ENCODE measurements at regions not wholly inside any gene's neighbourhood (a gene's known extent, or its start where the extent isn't known, plus 50 kb on each side); places are given as distances from the start of the nearest gene placed in this dataset.

- H3K4me3 ChIP-seq (ENCODE audit: low read depth, low read length) = no peak overlapping the region
- TF ChIP-seq, protein P1, sequence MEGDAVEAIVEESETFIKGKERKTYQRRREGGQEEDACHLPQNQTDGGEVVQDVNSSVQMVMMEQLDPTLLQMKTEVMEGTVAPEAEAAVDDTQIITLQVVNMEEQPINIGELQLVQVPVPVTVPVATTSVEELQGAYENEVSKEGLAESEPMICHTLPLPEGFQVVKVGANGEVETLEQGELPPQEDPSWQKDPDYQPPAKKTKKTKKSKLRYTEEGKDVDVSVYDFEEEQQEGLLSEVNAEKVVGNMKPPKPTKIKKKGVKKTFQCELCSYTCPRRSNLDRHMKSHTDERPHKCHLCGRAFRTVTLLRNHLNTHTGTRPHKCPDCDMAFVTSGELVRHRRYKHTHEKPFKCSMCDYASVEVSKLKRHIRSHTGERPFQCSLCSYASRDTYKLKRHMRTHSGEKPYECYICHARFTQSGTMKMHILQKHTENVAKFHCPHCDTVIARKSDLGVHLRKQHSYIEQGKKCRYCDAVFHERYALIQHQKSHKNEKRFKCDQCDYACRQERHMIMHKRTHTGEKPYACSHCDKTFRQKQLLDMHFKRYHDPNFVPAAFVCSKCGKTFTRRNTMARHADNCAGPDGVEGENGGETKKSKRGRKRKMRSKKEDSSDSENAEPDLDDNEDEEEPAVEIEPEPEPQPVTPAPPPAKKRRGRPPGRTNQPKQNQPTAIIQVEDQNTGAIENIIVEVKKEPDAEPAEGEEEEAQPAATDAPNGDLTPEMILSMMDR (IDR thresholded peaks at IDR 0.05; ENCODE audit: borderline replicate concordance, insufficient read depth, low read depth, low read length) = no peak
Observed at GRCh38 chr4:122052677-122053076, 99.5 kb upstream of the BLTP1 start.

GRCh38 chr4:122050841-122051240 is 99.0 kb upstream of the TRPC3 start:
- TF ChIP-seq, protein P1 (IDR thresholded peaks at IDR 0.05; ENCODE audit: borderline replicate concordance, insufficient read depth, low read depth, low read length) = no peak
- H3K4me3 ChIP-seq (ENCODE audit: low read depth, low read length) = no peak overlapping the region

DNA sequence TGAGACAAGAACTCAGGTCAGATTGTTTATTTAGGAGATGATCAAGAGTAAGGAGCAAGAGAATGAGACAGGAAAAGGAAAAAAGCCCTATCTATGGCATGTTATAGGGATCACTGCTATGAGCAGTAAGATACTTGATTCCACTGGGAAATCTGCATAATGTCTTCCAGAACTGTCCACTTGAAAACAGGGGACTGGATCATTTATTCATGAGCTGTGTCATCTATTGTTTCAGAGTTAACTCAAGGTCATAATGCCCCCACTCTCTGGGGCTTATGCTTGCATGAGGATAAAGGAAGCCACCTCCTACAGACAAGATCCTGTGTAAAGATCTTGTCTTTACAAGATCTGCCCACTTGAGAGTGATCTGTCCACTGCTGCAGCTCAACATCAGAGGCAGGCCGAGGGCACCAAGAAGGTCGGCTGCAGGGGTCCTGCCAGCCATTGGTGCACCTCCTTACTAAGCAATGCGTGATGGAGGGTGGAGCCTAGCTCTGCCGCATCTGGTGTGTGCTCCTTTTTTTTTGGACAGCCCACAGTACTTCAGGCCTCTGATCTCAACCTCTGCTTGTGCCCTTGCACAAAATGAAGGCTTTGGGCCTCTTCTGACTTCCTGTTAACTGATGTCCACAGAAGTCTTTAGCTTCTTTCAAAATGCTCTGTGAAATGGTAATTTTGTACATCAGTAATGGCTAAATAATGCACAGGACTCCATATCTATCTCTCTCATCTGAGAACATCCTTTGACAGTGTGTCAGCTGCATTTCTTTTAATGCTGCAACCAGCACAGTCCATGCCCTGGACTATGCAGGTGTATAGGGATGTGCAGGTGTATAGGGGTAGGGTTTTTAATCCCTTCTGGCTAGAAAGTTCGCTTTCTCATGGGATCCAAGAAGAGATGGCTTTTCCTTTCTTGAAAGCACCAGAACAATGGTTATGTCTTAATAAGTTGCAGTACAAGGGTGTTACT is 95.9 kb upstream of the TRPC3 start:
- H3K4me3 ChIP-seq (ENCODE audit: low read depth, low read length) = no peak overlapping the region
- TF ChIP-seq, protein P1 (IDR thresholded peaks at IDR 0.05; ENCODE audit: borderline replicate concordance, insufficient read depth, low read depth, low read length) = no peak

DNA sequence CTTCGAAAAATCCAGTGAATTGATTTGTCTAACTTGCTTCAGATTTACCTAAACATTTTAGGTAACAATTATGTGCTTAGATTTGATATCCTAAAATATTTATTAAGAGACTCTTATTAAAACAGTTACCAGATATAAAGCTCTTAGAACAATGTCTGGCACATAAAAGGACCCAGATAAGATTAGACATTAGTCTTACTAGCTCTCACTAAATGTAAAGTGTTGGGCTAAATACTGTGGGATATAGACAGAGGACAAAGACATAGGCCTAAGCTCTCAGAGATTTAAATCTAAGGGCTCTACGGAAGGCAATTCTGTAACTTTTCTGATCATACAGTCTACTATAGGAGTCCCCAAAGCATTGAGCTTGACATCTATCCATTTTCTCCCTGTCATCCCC is 94.4 kb upstream of the TRPC3 start:
- H3K4me3 ChIP-seq (ENCODE audit: low read depth, low read length) = no peak overlapping the region
- TF ChIP-seq, protein P1 (IDR thresholded peaks at IDR 0.05; ENCODE audit: borderline replicate concordance, insufficient read depth, low read depth, low read length) = no peak

- H3K4me3 ChIP-seq (ENCODE audit: low read depth, low read length) = no peak overlapping the region
- TF ChIP-seq, protein P1 (IDR thresholded peaks at IDR 0.05; ENCODE audit: borderline replicate concordance, insufficient read depth, low read depth, low read length) = no peak
Observed at GRCh38 chr4:122045533-122045932, 93.7 kb upstream of the TRPC3 start.

GRCh38 chr4:122044501-122044900 is 92.6 kb upstream of the TRPC3 start:
- no peak overlapping the region for H3K4me3 ChIP-seq (ENCODE audit: low read depth, low read length)
- TF ChIP-seq, protein P1 (IDR thresholded peaks at IDR 0.05; ENCODE audit: borderline replicate concordance, insufficient read depth, low read depth, low read length) = no peak

- H3K4me3 ChIP-seq (ENCODE audit: low read depth, low read length) = no peak overlapping the region
- TF ChIP-seq, protein P1 (IDR thresholded peaks at IDR 0.05; ENCODE audit: borderline replicate concordance, insufficient read depth, low read depth, low read length) = no peak
Observed at GRCh38 chr4:122041312-122041711, 89.5 kb upstream of the TRPC3 start.
